ENCODE measurements at regions not wholly inside any gene's neighbourhood (a gene's known extent, or its start where the extent isn't known, plus 50 kb on each side); places are given as distances from the start of the nearest gene placed in this dataset.

GRCh38 chr1:30380625-30380984 is 342.8 kb downstream of the MATN1 start:
- TF ChIP-seq POU2F2 (IDR thresholded peaks at IDR 0.05; ENCODE audit: low read depth, low read length) (no peak), SPI1 (IDR thresholded peaks at IDR 0.05; ENCODE audit: low read depth, low read length) (no peak), PAX5 (IDR thresholded peaks at IDR 0.05; ENCODE audit: insufficient read depth, low read length, severe bottlenecking) (no peak), TAF1 (IDR thresholded peaks at IDR 0.05; ENCODE audit: low read depth, low read length) (no peak), POLR2AphosphoS5 (IDR thresholded peaks at IDR 0.05; ENCODE audit: low read depth, low read length) (no peak), POLR2A (IDR thresholded peaks at IDR 0.05; ENCODE audit: low read depth, low read length) (no peak)
- no peak for DNase-seq (ENCODE audit: insufficient read length, low spot score)
- FAIRE-seq = no peak

- FAIRE-seq (peak; percentile 89), DNase-seq (ENCODE audit: insufficient read length, low spot score) (peak; percentile 80)
- TF ChIP-seq PAX5 (IDR thresholded peaks at IDR 0.05; ENCODE audit: insufficient read depth, low read length, severe bottlenecking) (no peak), TAF1 (IDR thresholded peaks at IDR 0.05; ENCODE audit: low read depth, low read length) (no peak)
Observed at GRCh38 chr1:30379684-30380624, 343.4 kb downstream of the MATN1 start.

- DNase-seq (ENCODE audit: insufficient read length, low spot score) = no peak
- FAIRE-seq = no peak
- TF ChIP-seq POU2F2 (IDR thresholded peaks at IDR 0.05; ENCODE audit: low read depth, low read length) = no peak
- TF ChIP-seq POLR2A (IDR thresholded peaks at IDR 0.05; ENCODE audit: low read depth, low read length) = no peak
- TF ChIP-seq SPI1 (IDR thresholded peaks at IDR 0.05; ENCODE audit: low read depth, low read length) = no peak
Observed at GRCh38 chr1:30378991-30379581, 344.3 kb downstream of the MATN1 start.

GRCh38 chr1:30378003-30378596 is 345.3 kb downstream of the MATN1 start:
- DNase-seq (ENCODE audit: insufficient read length, low spot score) (no peak), FAIRE-seq (no peak)
- no peak for TF ChIP-seq POU2F2 (IDR thresholded peaks at IDR 0.05; ENCODE audit: low read depth, low read length)
- no peak for TF ChIP-seq POLR2AphosphoS5 (IDR thresholded peaks at IDR 0.05; ENCODE audit: low read depth, low read length)
- TF ChIP-seq TAF1 (IDR thresholded peaks at IDR 0.05; ENCODE audit: low read depth, low read length) = no peak
- no peak for TF ChIP-seq PAX5 (IDR thresholded peaks at IDR 0.05; ENCODE audit: insufficient read depth, low read length, severe bottlenecking)
- no peak for TF ChIP-seq SPI1 (IDR thresholded peaks at IDR 0.05; ENCODE audit: low read depth, low read length)
- TF ChIP-seq POLR2A (IDR thresholded peaks at IDR 0.05; ENCODE audit: low read depth, low read length) = no peak

- no peak for FAIRE-seq
- DNase-seq (ENCODE audit: insufficient read length, low spot score) = no peak
Observed at GRCh38 chr1:30377230-30378002, 346.0 kb downstream of the MATN1 start.

GRCh38 chr1:30376054-30376697 is 347.2 kb downstream of the MATN1 start:
- TF ChIP-seq POLR2AphosphoS5 (IDR thresholded peaks at IDR 0.05; ENCODE audit: low read depth, low read length) (no peak), TAF1 (IDR thresholded peaks at IDR 0.05; ENCODE audit: low read depth, low read length) (no peak)
- FAIRE-seq = no peak
- DNase-seq (ENCODE audit: insufficient read length, low spot score) = no peak

More at GRCh38 chr1:30377230-30378002, 346.0 kb downstream of the MATN1 start:
- TF ChIP-seq PAX5 (IDR thresholded peaks at IDR 0.05; ENCODE audit: insufficient read depth, low read length, severe bottlenecking) = no peak
- no peak for TF ChIP-seq POLR2AphosphoS5 (IDR thresholded peaks at IDR 0.05; ENCODE audit: low read depth, low read length)
- TF ChIP-seq TAF1 (IDR thresholded peaks at IDR 0.05; ENCODE audit: low read depth, low read length) = no peak
- no peak for TF ChIP-seq POU2F2 (IDR thresholded peaks at IDR 0.05; ENCODE audit: low read depth, low read length)
- no peak for TF ChIP-seq POLR2A (IDR thresholded peaks at IDR 0.05; ENCODE audit: low read depth, low read length)
- no peak for TF ChIP-seq SPI1 (IDR thresholded peaks at IDR 0.05; ENCODE audit: low read depth, low read length)

- FAIRE-seq = no peak
- no peak for DNase-seq (ENCODE audit: insufficient read length, low spot score)
- no peak for TF ChIP-seq POLR2AphosphoS5 (IDR thresholded peaks at IDR 0.05; ENCODE audit: low read depth, low read length)
- no peak for TF ChIP-seq POU2F2 (IDR thresholded peaks at IDR 0.05; ENCODE audit: low read depth, low read length)
- no peak for TF ChIP-seq TAF1 (IDR thresholded peaks at IDR 0.05; ENCODE audit: low read depth, low read length)
- no peak for TF ChIP-seq SPI1 (IDR thresholded peaks at IDR 0.05; ENCODE audit: low read depth, low read length)
- TF ChIP-seq POLR2A (IDR thresholded peaks at IDR 0.05; ENCODE audit: low read depth, low read length) = no peak
- TF ChIP-seq PAX5 (IDR thresholded peaks at IDR 0.05; ENCODE audit: insufficient read depth, low read length, severe bottlenecking) = no peak
Observed at GRCh38 chr1:30375156-30375555, 348.2 kb downstream of the MATN1 start.

GRCh38 chr1:30374400-30375070 is 348.9 kb downstream of the MATN1 start:
- FAIRE-seq = no peak
- TF ChIP-seq PAX5 (IDR thresholded peaks at IDR 0.05; ENCODE audit: insufficient read depth, low read length, severe bottlenecking) = no peak
- no peak for TF ChIP-seq POLR2AphosphoS5 (IDR thresholded peaks at IDR 0.05; ENCODE audit: low read depth, low read length)
- TF ChIP-seq POU2F2 (IDR thresholded peaks at IDR 0.05; ENCODE audit: low read depth, low read length) = no peak
- no peak for TF ChIP-seq SPI1 (IDR thresholded peaks at IDR 0.05; ENCODE audit: low read depth, low read length)
- no peak for TF ChIP-seq TAF1 (IDR thresholded peaks at IDR 0.05; ENCODE audit: low read depth, low read length)
- DNase-seq (ENCODE audit: insufficient read length, low spot score) = no peak
